ENCODE measurements at regions not wholly inside any gene's neighbourhood (a gene's known extent, or its start where the extent isn't known, plus 50 kb on each side); places are given as distances from the start of the nearest gene placed in this dataset.

GRCh38 chr2:5528706-5529105 lies 163.5 kb upstream of the SOX11 start:
- DNase-seq: no peak

- DNase-seq: no peak
Measured at GRCh38 chr2:5530011-5530696, 162.0 kb upstream of the SOX11 start.

- DNase-seq: no peak
Measured at GRCh38 chr2:5535301-5535700, 156.9 kb upstream of the SOX11 start.

GRCh38 chr2:5537180-5537688 lies 154.9 kb upstream of the SOX11 start:
- DNase-seq: no peak

- DNase-seq: no peak
Measured at GRCh38 chr2:5538313-5538712, 153.9 kb upstream of the SOX11 start.

GRCh38 chr2:5538772-5539171 lies 153.4 kb upstream of the SOX11 start:
- DNase-seq: no peak

GRCh38 chr2:5539282-5540165 lies 152.7 kb upstream of the SOX11 start:
- DNase-seq: no peak

- DNase-seq: no peak
Measured at GRCh38 chr2:5540856-5541255, 151.3 kb upstream of the SOX11 start.

GRCh38 chr2:5544205-5544786 lies 147.9 kb upstream of the SOX11 start:
- no peak for DNase-seq

GRCh38 chr2:5546181-5546580 lies 146.0 kb upstream of the SOX11 start:
- no peak for DNase-seq

- DNase-seq: no peak
Measured at GRCh38 chr2:5548991-5549715, 143.0 kb upstream of the SOX11 start.

GRCh38 chr2:5549771-5550170 lies 142.4 kb upstream of the SOX11 start:
- DNase-seq: no peak

GRCh38 chr2:5555636-5556035 lies 136.5 kb upstream of the SOX11 start:
- DNase-seq: no peak

GRCh38 chr2:5561006-5561405 lies 131.2 kb upstream of the SOX11 start:
- peak; percentile 50 for DNase-seq

- DNase-seq: no peak
Measured at GRCh38 chr2:5562426-5562825, 129.8 kb upstream of the SOX11 start.

- DNase-seq: no peak
Measured at GRCh38 chr2:5562865-5563264, 129.3 kb upstream of the SOX11 start.

GRCh38 chr2:5563411-5563810 lies 128.8 kb upstream of the SOX11 start:
- DNase-seq: no peak

GRCh38 chr2:5569256-5569655 lies 122.9 kb upstream of the SOX11 start:
- no peak for DNase-seq

GRCh38 chr2:5576015-5576414 lies 116.2 kb upstream of the SOX11 start:
- DNase-seq: no peak

- no peak for DNase-seq
Measured at GRCh38 chr2:5587766-5588165, 104.4 kb upstream of the SOX11 start.

GRCh38 chr2:5588601-5589000 lies 103.6 kb upstream of the SOX11 start:
- no peak for DNase-seq

GRCh38 chr2:5589183-5589582 lies 103.0 kb upstream of the SOX11 start:
- no peak for DNase-seq

GRCh38 chr2:5590886-5591285 lies 101.3 kb upstream of the SOX11 start:
- no peak for DNase-seq
